Ovary (tissue), 7 donors: ENCODE measurements at regions not wholly inside any gene's neighbourhood (a gene's known extent, or its start where the extent isn't known, plus 50 kb on each side); places are given as distances from the start of the nearest gene placed in this dataset.

Experiments used
- DNase-seq, 5 donors: peaks; one replicate each; pipeline ENCODE4 v3.0.0-alpha.2; 2019 to 2020
- H3K27ac ChIP-seq, 2 donors: fragments of 200-600 bp; one replicate each; pipeline versions ENCODE4 v1.5.1 to v1.8.0; 2019 to 2022
- H3K27me3 ChIP-seq: fragments of 200-600 bp; one replicate; pipeline ENCODE4 v1.8.0; 2022
- H3K36me3 ChIP-seq: fragments of 200-600 bp; sonication (generic); one replicate; pipeline ENCODE4 v1.5.1; 2019
- H3K4me1 ChIP-seq: one replicate; pipeline ENCODE4 v1.8.1; 2013; ENCODE audit warnings: mild to moderate bottlenecking, moderate library complexity; ENCODE audit not compliant: insufficient read depth
- H3K4me3 ChIP-seq: fragments of 200-600 bp; sonication (generic); one replicate; pipeline ENCODE4 v1.5.1; 2017
- H3K9me3 ChIP-seq, 2 donors: fragments of 200-600 bp in 1 of 2; sonication (generic) in 1 of 2; one replicate each; pipeline versions ENCODE4 v1.5.1 to v1.8.1; 2013 to 2019; ENCODE audit warnings: mild to moderate bottlenecking in 1 of 2, moderate library complexity in 1 of 2
- CTCF ChIP-seq, 3 donors: fragments of 450-650 bp in 2 of 3; fragments of 200-600 bp in 1 of 3; IDR thresholded peaks; one replicate each; pipeline versions ENCODE4 v1.5.1 to v1.8.0; 2016 to 2022; ENCODE audit warnings: antibody characterized with exemption in 3 of 3, mild to moderate bottlenecking in 1 of 3
- EP300 ChIP-seq: sonication (generic); formaldehyde crosslinking; IDR thresholded peaks from one replicate; pipeline ENCODE4 v1.6.1; 2017; ENCODE audit warnings: antibody characterized with exemption
- POLR2A ChIP-seq: fragments of 450-650 bp; IDR thresholded peaks from one replicate; pipeline ENCODE4 v1.6.1; 2017; ENCODE audit warnings: antibody characterized with exemption, mild to moderate bottlenecking, moderate library complexity
- WGBS, 3 donors: extraction: QIAGEN DNeasy Blood & Tissue Kit in 1 of 3; methylation state at CpG; one replicate each; pipeline versions ENCODE4 v1.1.5 to v1.1.7; 2013 to 2017; 5-methylcytosine and 5-hydroxymethylcytosine counted together
- intact Hi-C, 4 donors: fragments of 100-400 bp; cut with DNase I; formaldehyde crosslinking; loops; one replicate each; pipeline versions ENCODE4 v1.11.0 to v1.15.1; 2022 to 2023
- donor health status: DM: no; HTN: no; CAD: no; lungs with moderate emphysema.
- donor health status: DM: no; HTN: no; CAD: no.
- donor health status: Bipolar disorder and iron deficiency.
- donor health status: DM: no; HTN: no; CAD: no.
- donor health status: DM: yes; HTN: yes; CAD: no.

DNA sequence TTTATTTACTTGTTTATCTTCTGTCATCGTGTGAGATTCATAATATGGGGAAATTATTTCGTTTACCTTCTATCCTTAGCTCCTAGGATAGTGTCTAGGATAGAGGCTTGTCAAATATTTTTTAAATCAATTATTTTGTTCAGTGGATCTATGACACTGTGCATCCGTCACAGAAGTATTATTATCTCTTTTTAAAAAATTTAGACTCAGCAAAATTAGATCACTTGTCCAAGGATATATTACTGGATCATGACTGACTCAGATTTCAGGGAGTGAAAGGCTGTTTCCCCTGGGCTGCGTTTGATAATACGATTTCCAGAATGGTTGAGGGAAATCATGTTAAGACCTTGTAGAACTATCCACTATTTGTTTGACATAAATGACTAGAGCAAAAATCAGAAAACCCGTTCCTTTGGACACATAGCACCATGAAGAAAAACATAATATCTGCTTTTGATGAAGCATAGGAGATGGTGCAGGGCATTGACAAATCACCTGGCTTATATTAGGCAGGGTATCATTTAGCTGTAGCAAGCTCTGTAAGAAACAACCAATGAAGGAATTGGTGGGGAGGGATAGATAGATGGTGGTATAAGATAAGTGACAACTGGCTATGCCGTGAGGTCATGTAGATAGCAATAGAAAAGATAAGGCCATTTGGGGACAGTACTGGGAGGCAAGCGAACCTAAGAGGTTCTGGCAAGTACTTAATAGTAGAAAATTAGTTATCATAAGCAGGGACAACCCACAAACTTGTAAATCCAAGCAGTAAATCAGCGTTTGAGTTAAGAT, 465.2 kb upstream of the MAN1A1 start:
- 71 to 77% (median 74%) methylated on average over 9 of the region's 9 CpGs for WGBS, 3 donors
- no peak overlapping the region for H3K4me3 ChIP-seq
- intact Hi-C loops = no loop called here

DNA sequence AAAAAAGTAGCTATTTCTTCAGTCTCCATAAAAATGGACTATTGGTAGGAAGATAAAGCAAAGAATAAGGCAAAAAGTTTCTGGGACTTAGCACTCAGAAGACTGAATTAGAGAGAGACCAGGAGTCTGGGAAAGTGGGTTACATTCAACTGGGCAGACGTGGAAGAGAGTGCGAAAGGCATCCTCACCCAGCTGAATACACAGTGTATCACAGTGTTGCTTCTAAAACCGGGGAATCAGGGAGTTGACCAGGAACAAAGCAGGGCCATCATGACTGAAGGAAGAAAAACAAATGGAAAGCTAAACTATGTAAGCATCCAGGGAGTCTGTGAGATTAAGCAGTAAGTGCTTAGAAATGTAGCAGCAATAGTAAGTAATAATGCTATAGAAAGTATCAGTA, 452.9 kb upstream of the MAN1A1 start:
- Histone ChIP-seq H3K9me3 (no peaks in the 10 kb centered on the region), H3K36me3 (no peaks in the 10 kb centered on the region), H3K4me1 (no peaks in the 10 kb centered on the region), H3K27ac (no peak overlapping the region), H3K27me3 (no peaks in the 10 kb centered on the region), H3K4me3 (no peak overlapping the region)
- intact Hi-C loops = no loop called here
- DNase-seq = no peak
- WGBS, 3 donors = 25 to 47% (median 27%) methylated on average over 3 of the region's 3 CpGs
- no peak for TF ChIP-seq POLR2A
- no peak for TF ChIP-seq EP300
- no peak for TF ChIP-seq CTCF (IDR thresholded peaks at IDR 0.05)

More for the DNA sequence above, 465.2 kb upstream of the MAN1A1 start:
- H3K36me3 ChIP-seq = no peaks in the 10 kb centered on the region
- H3K27me3 ChIP-seq = no peaks in the 10 kb centered on the region
- no peak overlapping the region for H3K27ac ChIP-seq
- H3K9me3 ChIP-seq = no peaks in the 10 kb centered on the region
- TF ChIP-seq EP300 (no peak), POLR2A (no peak), CTCF (IDR thresholded peaks at IDR 0.05) (no peak)
- DNase-seq = no peak
- no peaks in the 10 kb centered on the region for H3K4me1 ChIP-seq

- TF ChIP-seq EP300 (no peak), POLR2A (no peak), CTCF (IDR thresholded peaks at IDR 0.05) (no peak)
Measured at GRCh38 chr6:119801056-119801455, 451.5 kb upstream of the MAN1A1 start.

DNA sequence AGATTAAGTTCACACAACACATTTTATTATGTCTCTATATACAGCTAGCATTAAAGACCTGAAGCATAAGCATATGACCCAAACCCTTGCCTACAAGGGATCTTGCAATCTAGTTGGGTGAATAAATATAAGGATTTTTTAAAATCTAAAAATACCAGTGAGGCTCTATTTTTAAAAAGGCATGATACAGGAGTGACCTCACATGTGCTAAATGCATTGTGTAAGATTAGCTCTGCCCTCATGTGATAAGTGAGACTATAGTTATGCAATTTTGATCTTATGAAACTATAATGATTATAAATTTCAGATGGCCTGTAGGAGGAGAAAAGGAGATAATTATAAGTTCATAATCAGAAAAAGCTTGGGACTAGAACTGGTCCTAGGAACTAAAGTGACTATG, 451.0 kb upstream of the MAN1A1 start:
- Histone ChIP-seq H3K27ac (no peak overlapping the region), H3K4me1 (no peaks in the 10 kb centered on the region), H3K4me3 (no peak overlapping the region), H3K36me3 (no peaks in the 10 kb centered on the region), H3K9me3 (no peaks in the 10 kb centered on the region), H3K27me3 (no peaks in the 10 kb centered on the region)
- intact Hi-C loops = no loop called here
- DNase-seq = no peak
- TF ChIP-seq POLR2A (no peak), CTCF (IDR thresholded peaks at IDR 0.05) (no peak), EP300 (no peak)

More at GRCh38 chr6:119801056-119801455, 451.5 kb upstream of the MAN1A1 start:
- Histone ChIP-seq H3K4me1 (no peaks in the 10 kb centered on the region), H3K27ac (no peak overlapping the region), H3K4me3 (no peak overlapping the region), H3K36me3 (no peaks in the 10 kb centered on the region), H3K9me3 (no peaks in the 10 kb centered on the region), H3K27me3 (no peaks in the 10 kb centered on the region)
- DNase-seq = no peak
- intact Hi-C loops = no loop called here
- 75 to 87% (median 81%) methylated on average over 4 of the region's 4 CpGs for WGBS, 3 donors
